ENCODE measurements at regions not wholly inside any gene's neighbourhood (a gene's known extent, or its start where the extent isn't known, plus 50 kb on each side); places are given as distances from the start of the nearest gene placed in this dataset.

DNA sequence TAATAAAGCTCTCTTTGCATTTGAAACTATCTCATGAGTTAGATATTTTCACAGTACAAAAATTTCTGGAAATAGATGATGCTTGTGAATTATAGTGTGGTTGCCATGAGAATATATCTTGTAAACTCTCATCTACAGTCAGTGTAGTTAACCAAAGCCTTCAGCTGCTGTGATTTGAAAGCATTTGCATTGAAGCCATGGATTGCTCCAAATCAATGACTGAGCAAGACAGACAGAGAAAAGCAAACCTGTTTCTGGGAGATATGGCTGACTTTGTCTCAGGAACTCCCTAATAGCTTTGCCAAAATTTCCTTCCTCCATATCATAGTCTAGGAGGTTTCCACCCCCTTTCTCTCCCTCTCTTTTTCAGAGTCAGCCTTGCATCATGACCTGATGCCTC is 955.3 kb downstream of the REEP3 start:
- H3K4me3 ChIP-seq (ENCODE audit: low read depth, low read length) = no peak overlapping the region
- DNase-seq (ENCODE audit: low read depth) = no peak

- H3K4me3 ChIP-seq (ENCODE audit: low read depth, low read length) = no peak overlapping the region
- DNase-seq (ENCODE audit: low read depth) = no peak
These were observed 956.6 kb downstream of the REEP3 start for GRCh38 chr10:64477791-64478190.

DNA sequence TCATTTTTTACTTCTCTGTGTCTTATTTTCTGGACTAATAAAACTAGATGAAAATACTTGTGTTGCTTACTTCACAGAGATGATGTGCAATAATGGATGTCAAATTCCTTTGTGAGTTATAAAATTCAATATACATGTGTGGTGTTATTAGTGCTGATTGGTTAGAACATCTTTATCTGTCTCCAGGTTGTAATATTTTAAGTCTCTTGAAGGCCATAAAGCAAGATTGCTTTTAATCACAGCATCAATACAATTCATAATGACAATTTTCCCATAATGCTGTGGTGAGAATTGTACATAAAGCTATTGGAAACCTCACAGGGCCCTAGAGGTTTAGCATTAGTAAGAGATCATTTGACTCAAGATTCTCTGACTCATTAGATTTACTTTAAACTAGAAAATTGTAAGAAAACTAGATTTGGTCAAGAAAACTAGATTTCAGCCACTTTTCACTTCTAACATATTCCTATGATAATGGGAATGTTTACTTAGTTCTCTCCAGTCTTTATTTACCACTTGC is 963.7 kb downstream of the REEP3 start:
- peak; percentile 25 for DNase-seq (ENCODE audit: low read depth)
- H3K4me3 ChIP-seq (ENCODE audit: low read depth, low read length) = no peak overlapping the region

DNA sequence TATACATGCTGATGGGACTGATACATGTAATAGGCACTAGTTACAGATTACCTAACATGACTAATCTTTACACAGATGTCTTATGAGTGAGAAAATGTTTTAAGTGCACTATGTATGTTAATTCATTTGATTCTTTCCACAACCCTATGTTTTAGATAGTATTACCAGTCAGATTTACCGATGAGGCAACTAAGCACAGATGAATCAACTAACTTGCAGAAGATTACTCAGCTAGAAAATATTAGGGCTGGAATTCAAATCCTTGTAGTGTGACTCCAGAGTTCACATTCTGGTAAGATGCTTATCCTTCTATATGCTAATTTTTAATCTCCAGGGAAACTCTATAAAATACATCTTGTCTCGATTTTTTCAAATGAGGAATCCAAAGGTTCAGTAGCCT is 964.9 kb downstream of the REEP3 start:
- peak; percentile 71 for DNase-seq (ENCODE audit: low read depth)
- H3K4me3 ChIP-seq (ENCODE audit: low read depth, low read length) = no peak overlapping the region

- H3K4me3 ChIP-seq (ENCODE audit: low read depth, low read length) = no peak overlapping the region
- DNase-seq (ENCODE audit: low read depth) = no peak
These were observed 965.7 kb downstream of the REEP3 start for GRCh38 chr10:64486901-64487300.

DNA sequence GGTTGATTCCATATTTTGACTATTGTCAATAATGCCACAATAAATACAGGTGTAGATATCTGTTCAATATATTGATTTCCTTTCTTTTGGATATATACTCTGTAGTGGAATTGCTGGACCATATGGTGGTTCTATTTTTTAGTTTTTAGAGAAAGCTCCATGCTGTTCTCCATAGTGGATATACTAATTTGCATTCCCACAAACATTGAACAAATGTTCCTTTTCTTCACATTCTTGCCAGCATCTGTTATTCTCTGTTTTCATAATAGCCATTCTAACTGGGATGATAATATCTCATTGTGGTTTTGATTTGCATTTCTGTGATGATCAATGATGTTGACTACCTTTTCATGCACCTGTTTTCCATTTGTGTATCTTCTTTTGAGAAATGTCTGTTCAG is 973.7 kb downstream of the REEP3 start:
- no peak for DNase-seq (ENCODE audit: low read depth)
- no peak overlapping the region for H3K4me3 ChIP-seq (ENCODE audit: low read depth, low read length)

GRCh38 chr10:64497306-64497705 is 976.1 kb downstream of the REEP3 start:
- DNase-seq (ENCODE audit: low read depth) = no peak
- no peak overlapping the region for H3K4me3 ChIP-seq (ENCODE audit: low read depth, low read length)

DNA sequence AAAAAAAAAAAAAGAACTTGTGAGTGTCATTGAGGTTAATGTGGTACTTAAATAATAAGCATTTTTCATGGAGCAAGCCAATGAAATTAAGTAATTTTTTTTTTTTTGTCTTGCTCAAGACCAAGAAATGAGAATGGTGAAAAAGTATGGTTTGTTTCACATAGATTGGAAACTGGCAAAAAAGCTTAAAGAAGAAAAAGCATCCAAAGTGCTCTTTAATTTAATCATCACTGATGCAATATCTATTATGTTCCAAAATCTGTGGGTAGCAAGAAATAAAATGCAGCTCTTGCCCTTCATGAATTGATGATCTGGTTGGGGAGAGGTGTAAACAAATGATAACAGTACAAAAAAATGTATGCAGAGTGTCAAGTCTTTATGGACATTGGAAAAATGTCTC is 980.6 kb downstream of the REEP3 start:
- H3K4me3 ChIP-seq (ENCODE audit: low read depth, low read length) = no peak overlapping the region
- DNase-seq (ENCODE audit: low read depth) = no peak

DNA sequence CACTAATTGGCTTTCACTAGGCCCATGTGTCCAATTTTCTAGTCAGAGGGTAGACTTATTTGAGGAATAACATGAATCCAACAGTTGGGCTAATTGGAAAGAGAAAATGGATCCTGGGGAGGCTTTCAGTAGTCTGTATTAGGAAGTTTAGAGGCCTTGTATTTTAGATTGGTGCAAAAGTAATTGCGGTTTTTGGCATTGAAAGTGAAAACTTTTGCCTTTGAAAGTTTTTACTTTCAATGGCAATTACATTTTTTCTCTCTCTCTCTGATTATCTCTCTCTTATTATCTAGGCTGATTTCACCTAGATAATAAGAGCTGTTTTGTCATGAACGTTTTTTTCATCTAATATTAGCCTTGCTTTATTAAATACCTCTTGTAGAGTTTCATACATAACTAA is 981.7 kb downstream of the REEP3 start:
- no peak for DNase-seq (ENCODE audit: low read depth)
- H3K4me3 ChIP-seq (ENCODE audit: low read depth, low read length) = no peak overlapping the region

GRCh38 chr10:64503429-64503828 is 982.2 kb downstream of the REEP3 start:
- H3K4me3 ChIP-seq (ENCODE audit: low read depth, low read length) = no peak overlapping the region
- DNase-seq (ENCODE audit: low read depth) = no peak

- no peak for DNase-seq (ENCODE audit: low read depth)
- no peak overlapping the region for H3K4me3 ChIP-seq (ENCODE audit: low read depth, low read length)
These were observed 984.3 kb downstream of the REEP3 start for GRCh38 chr10:64505501-64505900.

GRCh38 chr10:64506963-64507362 is 985.8 kb downstream of the REEP3 start:
- H3K4me3 ChIP-seq (ENCODE audit: low read depth, low read length) = no peak overlapping the region
- no peak for DNase-seq (ENCODE audit: low read depth)

DNA sequence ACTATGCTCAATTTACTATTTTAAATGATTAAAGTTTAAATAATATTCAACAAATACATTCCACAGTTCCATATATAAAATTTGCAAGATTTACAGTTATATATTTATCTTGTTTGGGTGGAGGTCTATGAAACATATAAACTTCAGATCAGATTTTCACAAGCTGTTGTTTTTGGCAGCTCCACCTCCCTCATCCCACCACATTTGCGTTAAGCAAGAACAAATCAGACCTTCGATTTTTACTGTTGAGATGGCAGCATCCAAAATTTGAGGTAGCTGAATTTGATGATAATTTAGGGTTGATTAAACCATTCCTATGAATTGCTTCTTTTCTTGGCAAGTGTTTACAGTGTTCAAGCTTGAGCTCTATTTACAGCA is 986.4 kb downstream of the REEP3 start:
- no peak overlapping the region for H3K4me3 ChIP-seq (ENCODE audit: low read depth, low read length)
- DNase-seq (ENCODE audit: low read depth) = no peak

- DNase-seq (ENCODE audit: low read depth) = no peak
- no peak overlapping the region for H3K4me3 ChIP-seq (ENCODE audit: low read depth, low read length)
These were observed 986.9 kb downstream of the REEP3 start for GRCh38 chr10:64508029-64508661.

GRCh38 chr10:64515970-64516699 is 994.9 kb downstream of the REEP3 start:
- H3K4me3 ChIP-seq (ENCODE audit: low read depth, low read length) = no peak overlapping the region
- no peak for DNase-seq (ENCODE audit: low read depth)

GRCh38 chr10:64518456-64518855 is 997.3 kb downstream of the REEP3 start:
- DNase-seq (ENCODE audit: low read depth) = no peak
- no peak overlapping the region for H3K4me3 ChIP-seq (ENCODE audit: low read depth, low read length)

GRCh38 chr10:64519427-64519826 is 998.2 kb downstream of the REEP3 start:
- no peak overlapping the region for H3K4me3 ChIP-seq (ENCODE audit: low read depth, low read length)
- DNase-seq (ENCODE audit: low read depth) = no peak

GRCh38 chr10:64519831-64520230 is 998.6 kb downstream of the REEP3 start:
- no peak for DNase-seq (ENCODE audit: low read depth)

DNA sequence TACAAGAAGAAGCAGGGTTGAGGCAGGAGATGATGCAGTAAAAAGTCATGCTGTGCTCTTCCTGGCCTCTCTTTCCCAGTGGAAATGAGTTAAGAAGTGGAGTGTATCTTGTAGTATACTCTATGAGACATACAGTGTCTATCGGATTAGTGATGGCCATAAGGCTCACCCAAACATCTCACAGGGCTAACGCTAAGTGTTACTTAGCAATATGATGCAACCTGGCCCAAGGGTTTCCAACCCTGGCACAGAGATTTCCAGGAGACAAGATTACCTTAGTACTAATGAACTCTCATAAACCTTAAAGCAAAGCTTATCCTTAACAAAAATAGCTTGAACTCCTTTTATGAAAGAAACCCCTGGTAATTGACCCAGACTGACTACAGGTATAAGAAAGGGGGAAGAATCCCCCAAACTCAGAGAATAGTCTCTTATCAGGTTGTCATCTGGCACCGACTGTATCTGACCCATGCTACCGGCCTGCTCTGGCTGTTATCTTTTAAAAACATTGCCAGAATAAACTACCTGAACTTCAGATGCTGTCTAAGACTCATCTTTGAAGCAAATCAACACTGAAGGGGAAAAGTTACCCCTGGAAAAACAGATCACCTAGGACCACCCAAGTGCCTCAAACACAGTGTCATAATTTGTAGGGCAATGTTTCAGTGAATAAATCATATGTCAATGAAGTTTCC is 1002.0 kb downstream of the REEP3 start:
- no peak overlapping the region for H3K4me3 ChIP-seq (ENCODE audit: low read depth, low read length)

More at GRCh38 chr10:64519831-64520230, 998.6 kb downstream of the REEP3 start:
- H3K4me3 ChIP-seq (ENCODE audit: low read depth, low read length) = no peak overlapping the region

GRCh38 chr10:64528294-64529002 is 1007.2 kb downstream of the REEP3 start:
- DNase-seq (ENCODE audit: low read depth) = no peak
- no peak overlapping the region for H3K4me3 ChIP-seq (ENCODE audit: low read depth, low read length)

More for the DNA sequence above, 1002.0 kb downstream of the REEP3 start:
- DNase-seq (ENCODE audit: low read depth) = no peak

Measured in skeletal muscle cell (primary cell).